ENCODE measurements at regions not wholly inside any gene's neighbourhood (a gene's known extent, or its start where the extent isn't known, plus 50 kb on each side); places are given as distances from the start of the nearest gene placed in this dataset.

- no peak for TF ChIP-seq TFDP1 (CRISPR knock-in tag; IDR thresholded peaks at IDR 0.05; ENCODE audit: borderline replicate concordance)
Measured at GRCh38 chr18:22047485-22047884, 121.9 kb upstream of the GATA6 start (continued).

GRCh38 chr18:22048221-22048620, 121.2 kb upstream of the GATA6 start:
- Histone ChIP-seq H3K36me3 (replicated peaks in 1 of 2; ENCODE audit: control insufficient read depth in 1 of 2, insufficient read depth in 2 of 2, low read length in 2 of 2) (no peaks in the 10 kb centered on the region), H3K9me3 (ENCODE audit: low read length) (no peaks in the 10 kb centered on the region), H3K4me2 (ENCODE audit: low read depth, low read length) (no peak overlapping the region), H3K4me3 (replicated peaks in 1 of 3; ENCODE audit: insufficient read depth in 1 of 3, low read depth in 2 of 3, low read length in 3 of 3) (no peak overlapping the region), H4K20me1 (ENCODE audit: insufficient read depth, low read length) (no peaks in the 10 kb centered on the region), H3K27ac (ENCODE audit: extremely low read length, insufficient read depth, low read length) (no peak overlapping the region), H3K27me3 (ENCODE audit: control insufficient read depth in 1 of 2, insufficient read depth in 2 of 2, low read length in 2 of 2) (no peaks in the 10 kb centered on the region; a peak in 1 of 5 replicates), H2AFZ (ENCODE audit: low read length) (no peak overlapping the region), H3K4me1 (ENCODE audit: insufficient read depth, low read length) (peaks cover 60% of the 10 kb centered on the region), H3K9ac (ENCODE audit: insufficient read depth, low read depth, low read length) (no peak overlapping the region), H3K79me2 (ENCODE audit: insufficient read depth, low read length) (no peaks in the 10 kb centered on the region)
- ChIA-PET POLR2A (interaction anchor here (1.3 kb wide), 1 partner anchor 10 kb away, joined by 3 read pairs; no protein-coding TSS in a partner anchor), CTCF (ENCODE audit: low intra/inter-chr PET ratio, low total read pairs) (no interaction called here)
- no TSS peak for BruUV-seq (replicated peaks)
- in situ Hi-C loops (cut with HindIII; ENCODE audit: extremely low pct_ligation_motif_present, low pct_unique_long_range_greater_than_20kb) = no loop called here
- DNase-seq (ENCODE audit: low spot score) (no peak), ATAC-seq (no peak), FAIRE-seq (no peak)
- intact Hi-C loops (cut with micrococcal nuclease; ENCODE audit: unreplicated experiment) = no loop called here
- WGBS (ENCODE audit: low lambda C conversion rate) = 87% methylated on average over 5 of the region's 5 CpGs
- no peak for TF ChIP-seq HMG20B (CRISPR knock-in tag; conservative IDR thresholded peaks at IDR 0.05)
- no peak for TF ChIP-seq ZNF614 (CRISPR knock-in tag; IDR thresholded peaks at IDR 0.05; ENCODE audit: borderline replicate concordance)
- TF ChIP-seq ZNF749 (CRISPR knock-in tag; IDR thresholded peaks at IDR 0.05; ENCODE audit: borderline replicate concordance) = no peak
- TF ChIP-seq ZNF234 (CRISPR knock-in tag; conservative IDR thresholded peaks at IDR 0.05) = no peak
- TF ChIP-seq ZSCAN9 (CRISPR knock-in tag; IDR thresholded peaks at IDR 0.05; ENCODE audit: borderline replicate concordance) = no peak
- TF ChIP-seq ZMAT3 (CRISPR knock-in tag; conservative IDR thresholded peaks at IDR 0.05) = no peak
- no peak for TF ChIP-seq ZNF746 (CRISPR knock-in tag; IDR thresholded peaks at IDR 0.05)
- TF ChIP-seq TMF1 (CRISPR knock-in tag; IDR thresholded peaks at IDR 0.05; ENCODE audit: low read depth) = no peak
- TF ChIP-seq ZNF446 (CRISPR knock-in tag; IDR thresholded peaks at IDR 0.05) = no peak
- no peak for TF ChIP-seq ZFP82 (CRISPR knock-in tag; IDR thresholded peaks at IDR 0.05; ENCODE audit: borderline replicate concordance)
- TF ChIP-seq MTF1 (CRISPR knock-in tag; IDR thresholded peaks at IDR 0.05) = no peak
- no peak for TF ChIP-seq HOXD1 (CRISPR knock-in tag; IDR thresholded peaks at IDR 0.05)
- no peak for TF ChIP-seq HMGXB4 (CRISPR knock-in tag; IDR thresholded peaks at IDR 0.05; ENCODE audit: borderline replicate concordance in 1 of 2, low read depth in 1 of 2)
